HG02588 (cell line): ENCODE measurements at regions not wholly inside any gene's neighbourhood (a gene's known extent, or its start where the extent isn't known, plus 50 kb on each side); places are given as distances from the start of the nearest gene placed in this dataset.
"Not testable (repeated sequence)": the region's sequence is repeated elsewhere in the genome, so short reads cannot be mapped to it uniquely, and the experiment has no call there.

ENCODE experiments used
- ATAC-seq: cut with Tn5 transposase; IDR thresholded peaks from one replicate; pipeline ENCODE4 v1.9.1; 2021; ENCODE audit warnings: mild to moderate bottlenecking, moderate library complexity; ENCODE audit not compliant: unreplicated experiment

GRCh38 chr7:12979181-12979580 lies 291.7 kb downstream of the ARL4A start:
- ATAC-seq, result no peak

- no peak for ATAC-seq
Measured at GRCh38 chr7:12982178-12982577, 294.7 kb downstream of the ARL4A start.

- ATAC-seq, result no peak
Measured at GRCh38 chr7:12984117-12984516, 296.7 kb downstream of the ARL4A start.

- no peak for ATAC-seq
Measured at GRCh38 chr7:12985228-12985627, 297.8 kb downstream of the ARL4A start.

GRCh38 chr7:12985752-12986151 lies 298.3 kb downstream of the ARL4A start:
- ATAC-seq, result no peak

GRCh38 chr7:12987238-12987637 lies 299.8 kb downstream of the ARL4A start:
- no peak for ATAC-seq

- no peak for ATAC-seq
Measured at GRCh38 chr7:12990440-12990839, 303.0 kb downstream of the ARL4A start.

- no peak for ATAC-seq
Measured at GRCh38 chr7:12993025-12993424, 305.6 kb downstream of the ARL4A start.

- no peak for ATAC-seq
Measured at GRCh38 chr7:12995912-12996469, 308.6 kb downstream of the ARL4A start.

GRCh38 chr7:13007331-13007730 lies 319.9 kb downstream of the ARL4A start:
- ATAC-seq, result no peak

- no peak for ATAC-seq
Measured at GRCh38 chr7:13009517-13009916, 322.1 kb downstream of the ARL4A start.

GRCh38 chr7:13014011-13014410 lies 326.6 kb downstream of the ARL4A start:
- no peak for ATAC-seq

GRCh38 chr7:13016036-13016581 lies 328.7 kb downstream of the ARL4A start:
- no peak for ATAC-seq

GRCh38 chr7:13016592-13017332 lies 329.3 kb downstream of the ARL4A start:
- ATAC-seq, result no peak

- ATAC-seq, result no peak
Measured at GRCh38 chr7:13017333-13017857, 330.0 kb downstream of the ARL4A start.

GRCh38 chr7:13017881-13018280 lies 330.4 kb downstream of the ARL4A start:
- no peak for ATAC-seq

GRCh38 chr7:13021566-13022300 lies 334.3 kb downstream of the ARL4A start:
- no peak for ATAC-seq

GRCh38 chr7:13024121-13024674 lies 336.8 kb downstream of the ARL4A start:
- no peak for ATAC-seq

GRCh38 chr7:13025043-13025442 lies 337.6 kb downstream of the ARL4A start:
- ATAC-seq, result not testable (repeated sequence)

- ATAC-seq, result no peak
Measured at GRCh38 chr7:13027321-13027720, 339.9 kb downstream of the ARL4A start.
